ENCODE measurements at regions not wholly inside any gene's neighbourhood (a gene's known extent, or its start where the extent isn't known, plus 50 kb on each side); places are given as distances from the start of the nearest gene placed in this dataset.

DNA sequence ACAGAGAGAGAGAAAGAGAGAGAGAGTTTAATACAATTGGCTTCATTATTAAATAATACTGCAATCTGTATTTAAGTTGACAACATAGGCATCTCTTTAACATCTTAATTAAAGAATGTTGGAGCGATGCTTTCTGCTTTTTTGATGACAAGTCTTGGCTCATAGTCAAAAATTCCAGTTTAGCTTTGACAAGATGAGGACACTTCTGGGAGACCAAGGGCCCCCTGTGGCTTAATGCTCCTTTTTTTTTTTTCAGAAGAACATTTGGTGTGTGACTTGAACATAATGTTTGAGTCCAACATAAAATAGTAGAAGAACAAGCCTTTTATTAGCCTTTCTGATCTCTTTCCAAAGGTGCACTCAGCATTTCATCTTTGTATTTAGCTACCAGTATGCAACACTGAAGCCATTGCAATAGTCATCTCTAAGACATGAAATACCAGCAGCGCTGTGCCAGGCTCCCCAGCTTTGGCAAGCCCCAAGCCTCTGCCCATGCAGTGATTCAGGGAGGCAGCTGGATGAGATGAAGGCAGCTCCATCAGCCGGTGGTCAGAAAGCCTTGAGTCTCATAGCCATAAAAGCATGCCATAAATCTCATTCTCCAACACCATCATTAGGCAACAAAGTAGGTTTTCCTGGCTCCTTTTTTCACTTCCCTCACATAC, 349.4 kb upstream of the SEMA6D start:
- no peak for TF ChIP-seq POLR2A (IDR thresholded peaks at IDR 0.05; ENCODE audit: borderline replicate concordance, extremely low read depth, insufficient read depth, insufficient read length)
- TF ChIP-seq, protein P1, sequence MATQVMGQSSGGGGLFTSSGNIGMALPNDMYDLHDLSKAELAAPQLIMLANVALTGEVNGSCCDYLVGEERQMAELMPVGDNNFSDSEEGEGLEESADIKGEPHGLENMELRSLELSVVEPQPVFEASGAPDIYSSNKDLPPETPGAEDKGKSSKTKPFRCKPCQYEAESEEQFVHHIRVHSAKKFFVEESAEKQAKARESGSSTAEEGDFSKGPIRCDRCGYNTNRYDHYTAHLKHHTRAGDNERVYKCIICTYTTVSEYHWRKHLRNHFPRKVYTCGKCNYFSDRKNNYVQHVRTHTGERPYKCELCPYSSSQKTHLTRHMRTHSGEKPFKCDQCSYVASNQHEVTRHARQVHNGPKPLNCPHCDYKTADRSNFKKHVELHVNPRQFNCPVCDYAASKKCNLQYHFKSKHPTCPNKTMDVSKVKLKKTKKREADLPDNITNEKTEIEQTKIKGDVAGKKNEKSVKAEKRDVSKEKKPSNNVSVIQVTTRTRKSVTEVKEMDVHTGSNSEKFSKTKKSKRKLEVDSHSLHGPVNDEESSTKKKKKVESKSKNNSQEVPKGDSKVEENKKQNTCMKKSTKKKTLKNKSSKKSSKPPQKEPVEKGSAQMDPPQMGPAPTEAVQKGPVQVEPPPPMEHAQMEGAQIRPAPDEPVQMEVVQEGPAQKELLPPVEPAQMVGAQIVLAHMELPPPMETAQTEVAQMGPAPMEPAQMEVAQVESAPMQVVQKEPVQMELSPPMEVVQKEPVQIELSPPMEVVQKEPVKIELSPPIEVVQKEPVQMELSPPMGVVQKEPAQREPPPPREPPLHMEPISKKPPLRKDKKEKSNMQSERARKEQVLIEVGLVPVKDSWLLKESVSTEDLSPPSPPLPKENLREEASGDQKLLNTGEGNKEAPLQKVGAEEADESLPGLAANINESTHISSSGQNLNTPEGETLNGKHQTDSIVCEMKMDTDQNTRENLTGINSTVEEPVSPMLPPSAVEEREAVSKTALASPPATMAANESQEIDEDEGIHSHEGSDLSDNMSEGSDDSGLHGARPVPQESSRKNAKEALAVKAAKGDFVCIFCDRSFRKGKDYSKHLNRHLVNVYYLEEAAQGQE (IDR thresholded peaks at IDR 0.05; ENCODE audit: low read depth) = no peak
- TF ChIP-seq, protein P2, sequence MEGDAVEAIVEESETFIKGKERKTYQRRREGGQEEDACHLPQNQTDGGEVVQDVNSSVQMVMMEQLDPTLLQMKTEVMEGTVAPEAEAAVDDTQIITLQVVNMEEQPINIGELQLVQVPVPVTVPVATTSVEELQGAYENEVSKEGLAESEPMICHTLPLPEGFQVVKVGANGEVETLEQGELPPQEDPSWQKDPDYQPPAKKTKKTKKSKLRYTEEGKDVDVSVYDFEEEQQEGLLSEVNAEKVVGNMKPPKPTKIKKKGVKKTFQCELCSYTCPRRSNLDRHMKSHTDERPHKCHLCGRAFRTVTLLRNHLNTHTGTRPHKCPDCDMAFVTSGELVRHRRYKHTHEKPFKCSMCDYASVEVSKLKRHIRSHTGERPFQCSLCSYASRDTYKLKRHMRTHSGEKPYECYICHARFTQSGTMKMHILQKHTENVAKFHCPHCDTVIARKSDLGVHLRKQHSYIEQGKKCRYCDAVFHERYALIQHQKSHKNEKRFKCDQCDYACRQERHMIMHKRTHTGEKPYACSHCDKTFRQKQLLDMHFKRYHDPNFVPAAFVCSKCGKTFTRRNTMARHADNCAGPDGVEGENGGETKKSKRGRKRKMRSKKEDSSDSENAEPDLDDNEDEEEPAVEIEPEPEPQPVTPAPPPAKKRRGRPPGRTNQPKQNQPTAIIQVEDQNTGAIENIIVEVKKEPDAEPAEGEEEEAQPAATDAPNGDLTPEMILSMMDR (IDR thresholded peaks at IDR 0.05 in 2 of 3, conservative IDR thresholded peaks at IDR 0.05 in 1 of 3; ENCODE audit: borderline replicate concordance in 1 of 3, insufficient read depth in 1 of 3, low read depth in 2 of 3, low read length in 2 of 3) = no peak
- no peak for TF ChIP-seq POLR2AphosphoS5 (IDR thresholded peaks at IDR 0.05; ENCODE audit: low read depth, low read length)
- no peak for TF ChIP-seq JUND (IDR thresholded peaks at IDR 0.05)
- TF ChIP-seq, protein P3, sequence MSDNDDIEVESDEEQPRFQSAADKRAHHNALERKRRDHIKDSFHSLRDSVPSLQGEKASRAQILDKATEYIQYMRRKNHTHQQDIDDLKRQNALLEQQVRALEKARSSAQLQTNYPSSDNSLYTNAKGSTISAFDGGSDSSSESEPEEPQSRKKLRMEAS (IDR thresholded peaks at IDR 0.05) = no peak

Measured in HCT116 (cell line).